GM19397 (cell line): ENCODE measurements at regions not wholly inside any gene's neighbourhood (a gene's known extent, or its start where the extent isn't known, plus 50 kb on each side); places are given as distances from the start of the nearest gene placed in this dataset.
"Not testable (repeated sequence)": the region's sequence is repeated elsewhere in the genome, so short reads cannot be mapped to it uniquely, and the experiment has no call there.

Source experiments
- ATAC-seq: cut with Tn5 transposase; IDR thresholded peaks from one replicate; pipeline ENCODE4 v1.9.1; 2021; ENCODE audit warnings: mild to moderate bottlenecking, moderate library complexity; ENCODE audit not compliant: unreplicated experiment

DNA sequence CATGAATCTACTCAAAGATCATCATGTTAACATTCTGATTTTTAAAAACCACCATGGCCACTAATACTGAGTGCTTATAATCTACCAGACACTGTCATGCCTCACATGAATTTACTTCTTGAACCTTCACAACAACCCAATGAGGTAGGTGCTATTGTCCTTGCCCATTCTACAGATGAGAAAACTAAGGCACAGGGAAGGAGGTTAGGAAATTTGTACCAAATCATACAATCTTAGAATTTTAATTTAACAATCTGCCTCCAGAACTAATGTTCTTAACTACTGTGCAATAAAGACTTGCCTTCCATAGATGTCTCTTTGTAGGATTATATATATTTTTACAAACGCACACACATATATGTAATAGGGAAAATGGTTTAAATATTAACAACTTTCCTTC, 269.5 kb downstream of the ALDH8A1 start:
- ATAC-seq = no peak

DNA sequence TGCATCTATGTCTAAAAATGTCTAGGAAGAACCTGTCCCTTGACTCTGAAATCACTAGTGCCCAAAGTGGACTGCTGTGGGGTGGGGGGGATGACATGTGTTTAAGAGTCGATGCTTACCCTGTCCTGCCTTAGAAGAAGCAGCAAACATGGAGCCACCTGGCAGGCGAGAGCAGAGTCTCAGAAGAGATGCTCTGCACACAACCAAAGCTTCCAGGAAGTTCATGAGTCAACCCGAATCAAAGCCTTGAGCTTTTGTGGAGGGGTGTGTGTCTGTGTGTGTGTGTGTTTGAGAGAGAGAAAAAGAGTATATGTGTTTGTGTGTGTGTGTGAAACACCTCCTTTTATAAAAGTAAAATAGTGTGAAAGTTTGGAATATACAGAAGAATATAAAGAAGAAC, 269.9 kb downstream of the ALDH8A1 start:
- ATAC-seq = no peak

DNA sequence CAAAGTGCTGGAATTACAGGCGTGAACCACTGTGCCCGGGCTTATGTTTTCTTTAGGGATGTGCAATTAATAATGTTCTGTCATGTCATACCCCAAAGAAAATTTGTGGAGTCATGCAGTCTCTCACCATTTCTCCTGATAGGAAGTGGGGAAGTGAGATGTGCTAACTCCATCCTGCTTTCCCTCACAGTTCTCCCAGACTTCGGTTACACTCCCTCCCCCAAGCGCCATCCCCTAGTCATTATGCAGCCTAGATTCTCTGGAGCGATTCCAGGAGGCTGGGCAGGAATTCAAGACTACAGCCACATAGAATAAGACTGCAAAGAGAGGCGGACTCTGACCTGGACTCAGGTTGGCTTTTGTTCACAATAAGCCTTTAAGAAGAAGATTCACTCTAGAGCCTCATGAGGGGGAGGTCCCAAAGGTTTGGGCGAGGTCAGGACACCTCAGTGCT, 271.4 kb downstream of the ALDH8A1 start:
- no peak for ATAC-seq

DNA sequence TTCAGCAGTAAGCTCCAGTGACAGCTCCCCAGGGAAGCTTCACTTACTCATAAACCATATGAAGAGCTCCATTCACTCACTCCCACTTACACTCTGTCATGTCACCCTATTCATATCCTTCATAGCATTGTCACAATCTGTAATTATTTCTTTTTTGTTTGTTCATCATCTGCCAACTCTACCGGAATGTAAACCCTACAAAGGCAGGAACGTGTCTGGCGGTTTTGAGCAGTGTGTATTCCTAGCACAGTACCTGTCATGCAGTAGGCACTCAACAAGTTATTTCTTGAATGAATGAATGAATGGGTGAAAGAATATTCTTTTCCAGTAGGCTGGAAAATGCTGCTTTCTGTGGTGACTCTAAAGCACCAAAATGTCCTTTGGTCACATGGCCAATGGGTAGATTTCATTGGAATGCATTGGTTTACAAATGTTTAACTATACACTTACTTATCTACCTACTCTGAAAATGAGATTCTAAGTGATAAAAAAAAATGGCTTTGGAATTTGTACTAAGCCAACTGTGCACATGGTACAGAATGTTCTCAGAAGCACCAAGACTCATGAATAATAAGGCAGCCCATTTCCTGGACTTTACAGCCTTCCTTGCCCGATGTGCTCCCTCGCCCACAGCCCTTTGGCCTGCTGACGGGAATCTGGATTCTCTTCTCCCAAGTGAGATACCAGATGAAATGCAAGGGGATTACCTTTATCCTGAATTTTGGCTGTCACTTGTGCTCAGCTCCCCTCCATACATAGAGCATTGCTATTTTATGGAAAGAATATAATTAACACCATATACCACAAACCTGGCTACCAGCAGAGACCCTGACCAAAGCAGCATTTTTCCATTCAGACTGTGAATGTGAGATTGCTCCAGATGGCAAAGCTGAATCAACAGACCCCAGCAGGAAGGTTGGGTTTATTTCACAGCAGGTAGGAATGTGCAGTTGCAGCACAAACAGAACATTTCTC, 273.3 kb downstream of the ALDH8A1 start:
- ATAC-seq = no peak

DNA sequence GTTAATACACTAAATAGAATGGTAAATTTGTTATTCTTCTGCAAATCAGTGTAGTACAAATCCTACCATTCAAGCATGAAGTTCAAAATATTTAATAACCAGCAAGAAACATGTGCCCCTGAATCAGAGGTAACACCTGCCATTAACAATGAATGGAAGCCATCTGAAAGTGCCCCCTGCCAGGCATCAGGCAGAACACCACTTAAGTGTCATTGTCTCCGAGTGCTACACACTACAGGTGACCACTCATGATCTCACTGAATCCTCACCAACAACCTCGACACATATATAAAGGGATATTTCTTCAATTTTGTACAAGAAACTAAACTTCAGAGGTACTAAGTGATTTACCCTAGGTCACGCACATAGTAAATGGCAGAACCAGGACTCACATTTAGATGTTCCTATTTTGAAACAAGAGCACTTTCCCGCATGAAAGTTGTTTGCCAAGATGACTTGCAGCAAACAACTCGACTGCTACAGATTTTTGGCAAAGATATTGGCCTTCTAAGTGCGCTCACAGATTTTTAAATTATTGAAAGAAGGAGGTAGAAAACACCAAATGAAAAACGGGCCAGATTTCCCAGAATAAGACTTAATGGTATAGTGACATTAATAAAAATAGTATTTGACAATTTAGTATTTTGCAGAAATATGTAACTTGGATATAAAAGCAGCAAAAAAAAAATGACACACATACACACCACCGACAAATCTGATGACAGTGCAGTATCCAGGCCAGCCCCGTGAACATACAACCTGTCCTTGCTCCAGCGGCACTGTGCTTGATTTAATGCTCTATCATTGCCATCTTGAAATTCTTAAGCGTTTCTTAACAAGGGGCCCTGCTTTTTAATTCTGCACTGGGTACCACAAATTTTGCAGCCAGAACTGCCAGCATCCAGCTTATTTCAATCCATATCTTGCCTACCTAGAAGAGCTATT, 274.5 kb downstream of the ALDH8A1 start:
- no peak for ATAC-seq

DNA sequence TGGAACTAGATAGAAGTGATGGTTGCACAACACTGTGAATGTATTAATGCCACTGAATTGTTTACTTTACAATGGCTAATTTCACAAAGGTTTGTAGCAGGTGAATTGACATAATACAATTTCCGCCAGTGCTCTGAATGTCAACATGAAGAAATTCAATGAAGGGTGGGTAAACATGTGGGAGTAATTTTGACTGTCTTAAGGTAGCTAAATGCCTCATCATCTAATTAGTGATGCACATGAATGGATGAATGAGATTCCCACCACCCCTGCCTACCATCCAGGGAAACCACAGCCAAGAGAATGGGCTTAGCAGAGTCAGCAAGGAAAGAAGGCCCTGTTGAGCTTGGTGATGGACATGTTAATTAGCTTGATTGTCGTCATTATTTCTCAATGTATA, 275.3 kb downstream of the ALDH8A1 start:
- no peak for ATAC-seq

DNA sequence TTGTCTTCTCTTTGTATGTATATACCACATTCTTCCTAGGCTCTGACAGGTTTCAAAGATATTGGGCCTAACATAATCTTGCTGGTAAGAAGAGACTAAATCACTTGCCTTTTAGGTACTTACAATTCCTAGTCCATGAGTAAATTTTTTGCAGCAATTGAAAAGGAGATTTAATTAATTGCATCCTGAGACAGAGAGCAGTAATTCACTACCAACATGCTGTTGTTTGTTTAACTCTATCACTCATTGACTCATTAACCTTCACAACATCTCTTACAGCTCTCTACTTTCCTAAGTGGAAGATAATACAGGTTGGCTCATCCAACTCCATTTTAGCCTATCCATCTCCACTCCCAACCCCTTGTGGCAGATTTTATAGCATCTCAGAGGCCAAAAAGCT, 280.4 kb downstream of the ALDH8A1 start:
- ATAC-seq = no peak

DNA sequence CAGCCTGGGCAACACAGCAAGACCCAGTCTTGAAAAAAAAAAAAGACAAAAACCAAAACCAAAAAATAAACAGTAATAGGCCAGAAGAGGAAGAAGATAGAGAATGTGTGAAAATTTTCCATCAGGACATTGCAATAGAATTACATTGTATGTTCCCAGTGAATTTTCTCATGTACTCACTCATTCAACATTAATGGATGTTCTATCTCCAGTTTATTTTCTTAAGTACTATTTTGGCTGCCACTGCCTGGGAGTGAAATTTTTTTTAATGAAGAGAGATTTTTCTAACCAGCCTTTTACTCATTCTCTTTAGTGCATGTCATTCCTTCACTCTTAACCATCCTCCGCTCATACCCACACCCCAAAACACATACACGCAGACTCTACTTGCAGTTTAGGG, 282.8 kb downstream of the ALDH8A1 start:
- ATAC-seq = no peak

DNA sequence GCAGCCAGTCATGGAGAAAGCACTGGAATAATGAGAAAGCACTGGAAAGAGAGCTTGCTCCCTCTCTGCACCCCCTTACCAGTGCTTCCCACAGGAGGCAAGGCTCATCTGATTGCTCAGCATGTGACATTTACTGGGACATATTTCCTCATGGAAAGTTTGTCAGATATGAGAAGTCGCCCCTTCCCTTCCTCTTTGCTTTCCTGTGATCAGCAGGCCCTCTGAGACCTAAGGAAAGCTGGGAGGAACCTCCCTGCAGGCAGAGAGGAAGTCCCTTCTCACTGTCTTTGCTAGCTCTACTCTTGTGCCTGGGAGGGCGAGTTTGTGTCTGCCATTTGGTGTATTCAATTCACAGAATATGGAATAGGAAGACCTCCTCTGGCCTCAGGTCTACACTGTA, 283.8 kb downstream of the ALDH8A1 start:
- ATAC-seq = no peak

DNA sequence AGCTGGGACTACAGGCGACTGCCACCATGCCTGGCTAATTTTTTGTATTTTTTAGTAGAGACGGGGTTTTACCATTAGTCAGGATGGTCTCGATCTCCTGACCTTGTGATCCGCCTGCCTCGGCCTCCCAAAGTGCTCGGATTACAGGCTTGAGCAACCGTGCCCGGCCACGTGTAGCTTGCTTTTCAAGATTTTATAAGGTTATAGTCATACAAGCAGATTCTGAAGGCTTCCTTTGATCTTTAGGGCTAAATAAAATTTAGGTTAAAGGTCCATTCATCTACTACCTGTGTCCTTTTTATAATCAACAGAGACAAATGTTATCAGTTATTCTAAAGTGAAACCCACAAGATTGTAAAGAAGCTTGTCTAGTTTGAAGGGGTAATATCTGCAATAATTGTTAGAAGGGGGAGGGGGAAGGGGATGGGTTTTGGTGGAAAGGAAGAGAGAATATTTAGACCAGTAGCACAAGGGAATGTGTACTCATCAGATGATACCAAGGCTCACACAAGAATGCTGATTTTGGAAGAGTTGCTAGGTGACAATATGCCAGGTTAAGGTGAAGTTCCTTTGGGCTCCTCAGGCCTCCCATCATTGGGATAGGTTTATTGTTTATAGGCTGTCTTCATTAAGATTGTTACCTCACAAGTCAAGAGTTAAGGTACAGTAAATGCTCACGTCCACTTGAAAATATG, 284.7 kb downstream of the ALDH8A1 start:
- no peak for ATAC-seq

DNA sequence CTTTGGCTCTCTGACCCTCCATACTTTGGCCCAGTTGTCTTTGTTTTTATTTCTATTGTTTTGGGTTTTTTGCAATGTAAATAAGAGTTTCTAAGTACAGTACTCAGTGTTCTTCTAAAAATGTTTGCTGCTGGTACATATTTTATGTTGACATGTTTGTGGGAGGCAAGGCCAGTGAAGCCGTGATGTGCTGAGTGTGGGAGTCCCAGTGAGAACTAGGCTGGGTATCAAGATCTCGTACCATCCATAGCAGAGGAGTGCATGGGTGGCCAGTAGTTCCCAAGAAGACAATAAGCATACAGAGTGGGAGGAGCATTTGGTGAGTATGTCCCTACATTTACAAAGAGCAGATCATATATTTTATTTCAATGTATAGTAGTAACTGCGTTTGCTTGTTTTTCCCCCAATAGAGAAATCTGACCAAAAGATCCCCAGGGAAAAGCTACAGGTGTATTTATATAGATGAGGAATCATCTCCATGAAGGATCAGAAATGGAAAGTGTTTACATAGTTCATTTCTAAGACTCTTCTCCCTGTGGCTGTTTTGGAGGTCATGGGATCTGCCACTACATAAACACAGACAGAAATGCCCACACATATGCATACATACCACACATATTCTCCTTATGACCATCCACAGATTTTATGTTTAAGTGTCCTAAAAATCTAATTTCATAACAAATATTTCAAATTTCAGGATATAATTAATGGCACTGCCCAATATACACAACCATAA, 285.9 kb downstream of the ALDH8A1 start:
- ATAC-seq = no peak

DNA sequence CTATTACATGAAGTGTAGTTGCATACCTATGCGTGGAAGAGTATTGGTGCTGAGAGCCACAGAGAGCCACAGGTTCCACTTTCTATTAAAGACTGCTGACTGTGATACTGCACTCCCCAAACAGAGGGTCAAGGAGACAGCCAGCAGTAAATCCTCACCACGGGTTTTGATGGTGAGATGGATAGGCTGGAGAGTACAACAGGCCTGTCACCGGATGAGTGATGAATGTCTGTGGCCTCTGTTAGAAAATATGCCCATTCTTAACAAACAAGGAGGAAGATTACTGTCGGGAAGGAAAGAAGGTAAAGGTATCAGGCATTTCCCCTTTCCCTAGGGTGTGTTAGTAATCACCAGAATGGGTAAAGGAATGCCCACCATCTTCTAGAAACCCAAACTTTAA, 286.5 kb downstream of the ALDH8A1 start:
- no peak for ATAC-seq

DNA sequence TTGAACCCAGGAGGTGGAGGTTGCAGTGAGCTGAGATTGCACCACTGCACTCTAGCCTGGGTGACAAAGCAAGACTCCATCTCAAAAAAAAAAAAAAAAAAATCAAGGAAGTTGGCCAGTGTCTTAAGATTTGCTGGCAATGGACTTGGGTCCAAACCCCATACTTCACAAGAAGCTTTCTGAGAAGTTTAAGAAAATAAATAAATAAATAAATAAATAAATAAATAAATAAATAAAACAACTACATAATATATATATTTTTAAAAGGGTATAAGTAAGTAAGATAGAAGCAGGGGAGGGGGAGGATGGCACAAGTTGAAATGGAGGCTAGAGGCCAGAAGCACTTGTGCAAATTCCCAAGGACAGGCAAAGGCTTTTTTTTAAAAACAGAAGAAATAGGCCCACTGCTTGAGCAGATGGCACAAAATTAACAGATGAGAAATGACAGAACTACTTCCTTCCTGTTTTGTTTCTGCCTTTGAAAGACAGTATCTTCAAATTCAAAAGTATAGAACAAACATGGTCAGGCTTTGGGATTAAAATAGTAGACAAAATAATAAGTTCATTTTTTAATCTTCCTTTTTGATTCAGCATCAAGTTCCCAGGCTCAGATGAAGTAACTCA, 287.7 kb downstream of the ALDH8A1 start:
- ATAC-seq = no peak

DNA sequence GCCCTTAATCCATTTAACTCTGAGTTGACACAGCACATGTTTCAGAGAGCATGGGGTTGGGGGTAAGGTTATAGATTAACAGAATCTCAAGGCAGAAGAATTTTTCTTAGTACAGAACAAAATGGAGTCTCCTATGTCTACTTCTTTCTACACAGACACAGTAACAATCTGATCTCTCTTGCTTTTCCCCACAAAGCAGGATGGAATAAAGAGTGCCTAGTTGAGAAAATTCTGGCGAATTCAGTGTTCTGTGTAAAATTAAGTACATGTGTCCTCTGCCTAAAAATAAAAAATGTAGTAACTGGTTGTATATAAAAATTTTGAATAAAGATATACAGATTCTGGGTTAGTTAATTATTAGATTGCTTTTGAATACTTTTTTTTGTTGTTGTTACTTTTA, 290.0 kb downstream of the ALDH8A1 start:
- ATAC-seq = not testable (repeated sequence)

DNA sequence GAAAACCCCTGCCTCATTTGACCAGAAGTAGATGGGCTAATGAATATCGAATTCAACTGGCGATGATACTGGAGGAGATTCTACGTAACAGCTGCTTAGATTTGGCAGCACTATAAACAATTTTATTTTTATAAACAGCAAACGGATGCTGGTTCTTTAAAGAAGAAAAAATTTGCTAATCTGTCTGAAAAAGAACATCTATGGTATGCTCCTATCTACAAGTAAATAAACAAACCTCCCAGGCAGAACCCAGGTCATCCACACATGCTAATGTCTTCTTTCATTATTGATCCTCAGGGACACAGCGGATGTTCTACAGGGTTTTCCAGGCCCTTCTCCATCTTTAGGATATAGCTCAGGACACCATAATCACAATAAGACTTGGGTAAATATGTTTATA, 291.3 kb downstream of the ALDH8A1 start:
- no peak for ATAC-seq

DNA sequence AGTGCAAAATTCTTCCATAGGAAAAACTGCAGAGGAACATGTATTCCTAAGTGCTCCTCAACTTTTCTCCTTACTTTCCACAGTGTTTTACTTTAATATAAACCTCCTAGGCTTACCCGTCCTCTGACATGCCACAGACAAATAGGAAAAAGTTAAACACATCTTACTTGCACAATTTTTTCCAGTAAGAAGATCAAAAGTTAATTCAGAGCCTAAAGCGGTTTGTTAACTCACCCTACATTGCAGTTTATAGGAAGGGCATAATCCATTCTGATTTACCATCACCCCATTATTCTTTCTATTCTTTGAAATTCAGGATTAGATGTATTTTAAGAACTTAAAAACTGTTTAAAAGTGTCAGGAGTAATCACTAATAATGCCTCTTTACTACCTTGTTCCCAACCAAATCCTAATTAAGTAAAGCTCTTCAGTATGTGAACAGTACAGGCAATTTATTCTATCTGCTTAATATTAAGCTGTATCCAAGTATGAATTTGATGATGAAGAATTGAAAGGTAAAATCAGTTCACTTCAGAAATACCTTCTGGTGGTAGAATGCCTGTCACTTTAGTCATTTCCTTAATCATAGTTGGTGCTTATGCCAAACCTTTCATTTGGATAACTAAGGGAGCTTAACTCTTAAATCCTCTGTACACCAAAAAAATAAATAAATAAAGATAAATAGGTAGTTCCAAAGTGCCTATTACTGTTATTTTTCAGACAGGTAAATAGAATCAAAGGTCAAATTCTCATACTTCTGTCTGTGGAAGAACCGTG, 292.0 kb downstream of the ALDH8A1 start:
- no peak for ATAC-seq

DNA sequence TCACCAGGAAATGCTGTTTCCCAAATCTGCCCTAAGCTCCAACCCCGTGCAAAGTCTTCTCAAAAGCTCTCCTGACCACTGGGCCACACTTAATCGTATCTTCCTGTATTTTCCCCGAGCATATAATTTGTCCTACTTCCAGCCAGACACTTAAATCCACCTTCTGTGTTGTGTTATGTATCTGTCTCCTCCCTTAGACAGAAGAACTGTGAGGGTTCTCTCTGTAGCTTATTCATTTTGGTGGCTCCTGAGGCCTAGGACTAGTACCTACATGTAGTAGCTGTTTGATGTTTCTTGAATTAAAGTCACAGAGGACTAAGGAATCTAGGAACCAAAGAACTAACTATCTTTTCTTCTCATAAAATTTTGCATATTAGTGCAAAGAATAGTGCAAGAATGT, 292.6 kb downstream of the ALDH8A1 start:
- no peak for ATAC-seq

DNA sequence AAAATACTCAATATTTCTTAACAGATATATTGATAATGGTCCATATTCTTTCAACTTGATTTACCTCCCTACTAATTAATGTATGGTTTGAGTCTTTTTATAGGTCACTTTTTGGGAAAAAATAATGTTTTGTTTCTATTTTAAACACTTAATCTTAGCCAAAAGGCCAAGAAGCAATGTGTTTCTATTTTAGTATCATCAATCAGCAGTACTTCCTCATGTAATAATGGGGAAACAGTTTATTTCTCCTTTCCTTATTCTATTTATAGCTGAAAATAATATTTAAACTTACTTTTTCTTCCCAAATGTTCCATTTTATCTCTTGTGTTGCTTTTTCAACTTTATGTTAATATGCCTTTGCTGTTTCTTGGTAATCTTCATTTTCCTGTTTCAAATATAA, 295.1 kb downstream of the ALDH8A1 start:
- no peak for ATAC-seq

DNA sequence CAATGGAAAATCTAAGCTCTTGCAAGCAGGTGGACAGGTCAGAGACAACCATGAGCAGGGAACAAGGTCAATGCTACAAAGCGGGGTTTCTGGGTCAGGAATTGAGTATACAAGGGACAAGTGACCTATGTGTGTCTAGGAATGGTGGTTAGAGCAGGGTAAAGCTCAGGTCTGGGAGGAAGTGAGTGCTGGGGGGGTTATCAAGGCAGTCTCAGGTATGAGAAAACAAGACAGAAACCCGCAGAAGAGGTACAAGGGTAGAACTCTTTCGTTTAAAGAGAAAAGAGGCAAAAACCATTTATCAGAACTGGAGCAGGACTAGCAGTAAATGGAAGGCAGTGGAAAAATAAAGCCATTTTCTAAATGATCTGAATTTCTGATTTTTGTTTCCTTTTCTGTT, 298.4 kb downstream of the ALDH8A1 start:
- ATAC-seq = no peak
